ENCODE measurements at regions not wholly inside any gene's neighbourhood (a gene's known extent, or its start where the extent isn't known, plus 50 kb on each side); places are given as distances from the start of the nearest gene placed in this dataset.

- TF ChIP-seq CTCF (IDR thresholded peaks at IDR 0.05) = no peak
- TF ChIP-seq POLR2AphosphoS5 (IDR thresholded peaks at IDR 0.05) = no peak
- TF ChIP-seq EP300 (IDR thresholded peaks at IDR 0.05) = no peak
Measured at GRCh38 chr19:30671367-30671619, 299.1 kb downstream of the ZNF536 start.

All from gastroesophageal sphincter (tissue), 3 donors.